NCI-H510A treated with DMSO at 0.1 percent for 48 hours (cell line): ENCODE measurements at regions not wholly inside any gene's neighbourhood (a gene's known extent, or its start where the extent isn't known, plus 50 kb on each side); places are given as distances from the start of the nearest gene placed in this dataset.
"Not testable (repeated sequence)": the region's sequence is repeated elsewhere in the genome, so short reads cannot be mapped to it uniquely, and the experiment has no call there.

ENCODE experiments used
- DNase-seq: peaks from one replicate; lab custom pipeline; 2025; lab: John Stamatoyannopoulos, UW

GRCh38 chr10:3659203-3659917, 125.6 kb downstream of the KLF6 start:
- DNase-seq: no peak

- no peak for DNase-seq
Measured at GRCh38 chr10:3658766-3659165, 126.2 kb downstream of the KLF6 start.

- no peak for DNase-seq
Measured at GRCh38 chr10:3656214-3656613, 128.8 kb downstream of the KLF6 start.

GRCh38 chr10:3655528-3655927, 129.5 kb downstream of the KLF6 start:
- no peak for DNase-seq

- no peak for DNase-seq
Measured at GRCh38 chr10:3654980-3655379, 130.0 kb downstream of the KLF6 start.

DNA sequence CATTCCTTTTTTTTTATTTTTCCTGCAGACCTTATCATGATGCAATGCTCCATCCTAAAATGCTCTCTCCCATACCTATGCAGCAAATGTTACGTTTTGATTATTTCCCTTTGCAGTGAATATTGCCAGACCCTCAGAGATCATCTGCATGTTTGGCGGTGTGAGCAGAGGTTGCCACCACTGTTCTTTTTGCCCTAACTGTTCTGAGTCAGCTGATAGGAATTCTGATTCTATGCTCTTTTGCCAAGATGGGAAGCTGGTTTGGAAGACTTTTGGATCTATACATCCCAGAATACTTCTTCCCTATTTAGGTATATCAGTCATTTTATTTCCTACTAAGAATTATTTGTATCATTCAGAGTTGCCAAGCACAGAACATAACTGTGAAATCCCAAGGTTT, 130.5 kb downstream of the KLF6 start:
- DNase-seq: no peak

DNA sequence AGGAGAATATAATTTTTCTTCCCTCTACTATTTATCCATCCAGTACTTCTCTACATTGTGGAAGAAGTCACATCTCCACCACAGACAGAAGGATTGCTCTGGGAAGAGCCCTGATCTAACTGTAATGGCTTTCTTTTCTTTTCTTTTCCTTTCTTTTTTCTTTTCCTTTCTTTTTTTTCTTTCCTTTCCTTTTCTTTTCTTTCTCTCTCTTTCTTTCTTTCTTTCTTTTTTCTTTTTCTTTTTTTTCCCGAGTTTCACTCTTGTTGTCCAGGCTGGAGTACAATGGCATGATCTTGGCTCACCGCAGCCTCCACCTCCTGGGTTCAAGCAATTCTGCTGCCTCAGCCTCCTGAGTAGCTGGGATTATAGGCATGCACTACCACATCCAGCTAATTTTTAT, 131.7 kb downstream of the KLF6 start:
- not testable (repeated sequence) for DNase-seq

DNA sequence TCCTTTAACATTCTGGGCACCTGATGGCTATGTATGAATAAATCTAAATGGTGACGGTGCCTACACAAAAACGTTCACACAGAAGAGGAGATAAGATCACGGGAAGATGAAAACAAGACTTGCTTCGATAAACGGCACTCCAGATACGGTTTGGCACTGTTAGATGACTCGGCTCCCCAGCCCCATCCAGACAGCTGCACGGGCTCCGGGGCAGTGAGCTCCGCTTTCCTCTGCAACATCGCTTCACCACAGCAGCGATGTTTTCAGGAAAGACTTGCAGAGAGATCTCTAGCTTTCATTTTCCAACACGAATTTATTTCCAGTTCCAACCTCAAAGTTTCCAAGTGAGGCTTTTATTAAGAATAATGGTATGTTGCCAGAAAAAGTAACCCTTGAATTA, 132.1 kb downstream of the KLF6 start:
- no peak for DNase-seq

DNA sequence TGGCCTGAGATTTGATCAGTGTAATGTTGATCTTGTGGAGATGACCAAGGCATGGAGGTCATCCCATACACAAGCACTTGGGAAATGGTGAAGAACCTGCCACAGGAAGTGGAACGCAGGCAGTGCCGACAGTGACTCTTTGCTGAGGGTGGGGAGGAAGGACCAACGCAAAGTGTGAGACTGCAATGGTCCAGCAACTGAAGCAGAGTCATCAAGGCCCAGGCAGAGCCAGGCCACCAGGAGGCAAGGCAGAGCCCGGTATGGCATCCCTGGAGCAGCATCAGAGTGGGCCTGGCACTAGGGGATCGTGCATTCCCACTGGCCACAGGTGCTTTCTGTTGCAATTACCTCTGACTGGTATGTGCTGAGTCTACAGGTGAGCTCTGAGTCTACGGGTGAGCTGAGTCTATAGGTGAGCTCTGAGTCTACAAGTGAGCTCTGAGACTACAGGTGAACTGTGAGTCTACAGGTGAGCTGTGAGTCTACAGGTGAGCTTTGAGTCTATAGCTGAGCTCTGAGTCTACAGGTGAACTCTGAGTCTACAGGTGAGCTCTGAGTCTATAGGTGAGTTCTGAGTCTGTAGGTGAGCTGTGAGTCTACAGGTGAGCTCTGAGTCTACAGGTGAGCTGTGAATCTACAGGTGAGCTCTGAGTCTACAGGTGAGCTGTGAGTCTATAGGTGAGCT, 132.9 kb downstream of the KLF6 start:
- DNase-seq: no peak

GRCh38 chr10:3648576-3648975, 136.4 kb downstream of the KLF6 start:
- DNase-seq: no peak

DNA sequence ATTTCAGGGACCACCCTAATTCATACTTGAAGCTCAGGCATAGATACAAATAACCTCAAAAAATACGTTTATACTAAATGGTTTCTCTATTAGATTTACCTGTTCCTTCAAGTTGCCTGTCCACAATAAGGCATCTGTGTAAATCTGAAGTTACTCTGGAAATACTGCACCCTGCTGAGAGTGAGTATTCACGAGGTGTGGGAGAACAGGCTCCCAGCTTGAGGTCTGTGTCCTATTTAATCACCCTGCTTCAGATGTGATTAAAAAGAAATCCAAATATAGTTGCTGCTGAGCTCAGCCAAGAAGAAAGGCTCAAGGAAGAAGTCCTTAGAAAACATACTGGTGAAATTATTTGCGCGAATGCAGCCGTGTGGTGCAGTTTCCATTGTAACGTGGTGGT, 136.8 kb downstream of the KLF6 start:
- DNase-seq: no peak

DNA sequence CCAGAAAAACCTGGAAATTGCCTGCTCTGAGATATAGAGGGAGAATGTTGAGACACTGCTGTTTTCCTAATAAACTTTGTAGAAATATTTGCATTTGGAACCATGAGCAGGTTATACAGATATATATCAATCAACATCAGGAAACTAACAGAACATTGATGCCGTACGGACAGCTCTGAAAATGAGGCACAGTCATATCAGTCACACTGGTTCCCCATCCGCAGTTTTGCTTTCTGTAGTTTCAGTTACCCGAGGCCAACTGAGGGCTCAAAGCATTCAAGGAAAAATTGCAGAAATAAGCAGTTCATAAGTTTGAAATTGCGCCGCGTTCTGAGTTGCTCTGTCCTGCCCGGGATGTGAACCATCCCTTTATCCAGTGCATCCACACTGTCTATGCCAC, 137.9 kb downstream of the KLF6 start:
- no peak for DNase-seq

DNA sequence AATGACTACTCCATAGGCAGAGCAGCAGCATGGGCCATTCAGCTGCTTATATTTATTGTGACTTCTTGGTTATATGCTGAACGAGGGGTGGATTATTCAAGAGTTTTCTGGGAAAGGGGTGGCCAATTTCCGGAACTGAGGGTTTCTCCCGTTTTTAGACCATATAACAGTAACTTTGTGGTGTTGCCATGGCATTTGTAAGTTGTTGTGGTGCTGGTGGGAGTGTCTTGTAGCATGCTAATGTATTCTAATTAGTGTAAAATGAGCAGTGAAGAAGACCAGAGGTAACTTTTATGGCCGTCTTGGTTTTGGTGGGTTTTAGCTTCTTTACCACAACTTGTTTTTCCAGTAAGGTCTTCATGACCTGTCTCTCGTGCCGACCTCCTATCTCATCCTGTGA, 139.6 kb downstream of the KLF6 start:
- DNase-seq: no peak

DNA sequence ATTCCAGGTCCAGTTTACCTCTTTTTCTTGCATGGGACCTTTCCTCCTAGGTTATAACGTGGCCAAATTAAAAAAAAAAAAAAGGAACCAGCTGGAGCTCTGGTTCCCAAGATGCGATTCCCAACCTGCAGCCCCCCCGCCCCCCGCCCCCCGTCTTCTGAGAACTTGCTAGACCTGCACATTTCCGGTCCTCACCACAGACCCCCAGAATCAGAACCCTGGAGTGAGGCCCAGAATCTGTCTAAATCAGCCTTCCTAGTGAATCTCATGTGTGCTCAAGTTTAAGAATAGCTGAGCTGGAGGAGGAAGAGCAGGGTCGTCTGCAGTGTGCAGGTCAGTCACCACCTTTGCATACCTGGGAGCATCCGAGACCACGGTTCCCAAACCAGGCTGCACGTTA, 144.2 kb downstream of the KLF6 start:
- DNase-seq: no peak

GRCh38 chr10:3639546-3639945, 145.5 kb downstream of the KLF6 start:
- no peak for DNase-seq

DNA sequence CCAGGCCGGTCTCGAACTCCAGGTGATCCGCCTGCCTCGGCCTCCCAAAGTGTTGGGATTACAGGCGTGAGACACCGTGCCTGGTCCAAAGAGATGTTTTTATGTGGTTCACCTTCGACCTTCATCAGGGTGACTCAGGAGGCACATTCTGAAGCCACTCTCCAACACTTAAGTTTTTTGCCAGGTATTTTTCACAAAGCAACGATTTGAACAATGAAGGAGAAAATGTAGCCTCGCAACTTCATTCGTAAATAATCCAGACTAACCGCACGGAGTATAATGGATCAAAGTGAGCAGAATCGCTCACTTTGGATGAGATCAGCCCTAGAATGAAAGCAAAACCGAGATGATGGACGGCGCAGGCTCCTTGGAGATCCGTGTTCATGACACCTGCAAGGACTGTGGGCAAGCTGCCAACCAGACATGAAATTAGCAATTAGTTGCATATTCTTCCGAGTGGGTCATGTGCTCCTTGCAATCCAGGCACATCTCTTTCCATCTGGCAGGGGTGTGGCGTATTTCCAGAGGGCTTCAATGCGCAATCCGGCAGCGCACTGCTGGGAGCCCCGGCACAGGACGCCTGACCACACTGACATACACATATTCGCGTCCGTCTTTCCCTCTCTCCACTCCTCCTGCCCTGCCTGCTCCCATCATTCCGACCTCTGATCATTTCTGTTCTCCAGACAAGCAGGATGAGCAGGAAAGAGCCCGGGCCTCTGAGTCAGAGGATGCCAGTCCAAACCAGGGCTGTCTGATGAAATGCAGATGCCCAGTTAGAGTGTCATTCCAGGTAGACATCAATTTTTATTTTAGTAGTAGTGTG, 148.4 kb downstream of the KLF6 start:
- DNase-seq: no peak

GRCh38 chr10:3635697-3636096, 149.3 kb downstream of the KLF6 start:
- DNase-seq: no peak

- DNase-seq: no peak
Measured at GRCh38 chr10:3635211-3635671, 149.8 kb downstream of the KLF6 start.

DNA sequence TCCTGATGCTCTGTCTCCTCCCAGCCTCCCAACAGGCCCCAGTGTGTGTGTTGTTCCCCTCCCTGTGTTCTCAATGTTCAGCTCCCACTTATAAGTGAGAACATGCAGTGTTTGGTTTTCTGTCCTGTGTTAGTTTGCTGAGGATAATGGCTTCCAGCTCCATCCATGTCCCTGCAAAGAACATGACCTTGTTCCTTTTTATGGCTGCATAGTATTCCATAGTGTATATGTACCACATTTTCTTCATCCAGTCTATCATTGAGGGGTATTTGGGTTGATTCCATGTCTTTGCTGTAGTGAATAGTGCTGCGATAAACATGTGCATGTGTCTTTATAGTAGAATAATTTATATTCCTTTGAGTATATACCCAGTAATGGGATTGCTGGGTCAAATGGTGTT, 150.4 kb downstream of the KLF6 start:
- DNase-seq: not testable (repeated sequence)

DNA sequence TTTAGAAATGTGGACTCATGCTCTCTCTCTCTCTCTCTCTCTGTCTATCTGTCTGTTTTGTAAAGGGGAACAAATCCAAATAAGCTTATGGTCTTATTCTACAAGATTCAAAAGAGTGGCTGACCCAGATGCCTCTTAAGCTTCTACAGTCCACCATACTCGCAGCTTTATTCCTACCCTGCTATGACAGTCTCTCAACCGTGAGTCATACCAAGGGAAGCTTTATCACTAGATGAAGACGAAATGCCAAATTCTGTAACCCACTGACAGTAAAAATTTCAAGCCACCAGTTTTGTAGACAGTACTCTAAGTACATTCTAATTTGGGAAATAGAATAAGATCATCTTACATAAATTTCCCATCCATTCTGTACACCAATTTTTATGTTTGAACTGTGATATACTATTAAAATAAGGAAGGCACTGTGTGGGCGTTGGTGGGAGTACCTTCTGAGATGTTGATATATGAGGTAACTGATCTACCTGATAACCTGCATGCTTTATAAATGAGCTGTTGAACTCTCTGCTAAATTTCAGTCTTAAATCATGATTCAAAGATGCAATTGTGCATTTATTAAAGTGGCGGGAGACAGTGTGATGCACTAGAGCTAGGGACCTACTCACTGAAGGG, 153.2 kb downstream of the KLF6 start:
- DNase-seq: no peak

DNA sequence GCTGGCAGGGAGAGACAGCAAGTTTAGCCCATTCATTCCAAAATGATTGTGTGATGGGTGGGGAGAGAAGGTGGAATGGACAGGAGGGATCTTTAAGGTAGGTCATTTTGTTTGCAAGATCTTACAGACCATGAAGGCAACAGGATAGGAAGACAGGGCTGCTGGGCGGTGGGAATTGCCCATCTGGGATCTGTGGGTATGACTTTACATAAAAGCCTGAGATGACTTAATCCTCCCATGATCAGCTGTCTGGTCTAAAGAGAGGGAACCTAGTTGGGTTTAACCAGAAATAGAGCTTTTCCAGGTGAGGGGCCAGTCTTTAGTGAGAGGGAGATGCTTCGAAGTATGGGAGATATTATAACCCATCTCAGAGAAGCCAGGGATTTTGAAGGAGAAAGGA, 153.7 kb downstream of the KLF6 start:
- DNase-seq: no peak

DNA sequence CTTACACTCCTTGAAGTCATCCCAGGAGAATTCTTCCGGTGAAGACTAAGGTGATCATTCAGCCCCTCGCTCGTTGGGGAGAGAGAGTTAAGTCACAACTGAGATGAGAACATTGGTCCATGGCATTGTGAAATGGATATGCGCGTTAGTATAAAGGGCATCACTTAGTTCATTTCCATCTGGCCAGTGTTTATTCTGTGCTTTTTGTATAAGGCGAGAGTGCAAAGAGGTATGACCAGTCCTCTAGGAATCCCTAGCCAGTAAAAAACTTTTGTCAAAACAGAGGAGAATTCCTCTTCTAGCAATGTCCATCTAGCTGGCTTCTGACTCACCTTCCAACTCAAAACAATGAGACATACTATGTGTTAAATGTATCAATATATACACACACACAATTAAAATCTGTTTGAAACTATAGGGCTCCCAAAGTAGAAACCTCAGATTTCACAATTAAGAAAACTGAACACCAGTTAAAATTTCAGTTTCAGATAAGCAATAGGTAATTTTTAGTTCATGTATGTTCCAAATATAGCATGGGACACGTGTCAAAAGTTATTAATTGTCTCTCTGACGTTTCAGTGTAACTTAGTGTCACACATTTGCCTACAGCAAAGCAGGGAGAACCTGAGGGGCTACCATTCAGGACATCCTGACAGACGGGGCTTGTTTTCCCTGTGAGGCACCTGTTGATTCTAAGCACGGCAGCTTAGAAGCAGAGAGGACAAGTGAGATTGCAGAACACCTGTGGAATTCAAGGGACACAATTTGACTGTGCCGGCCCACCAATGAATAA, 158.9 kb downstream of the KLF6 start:
- DNase-seq: no peak
